HepG2 (cell line): ENCODE measurements at regions not wholly inside any gene's neighbourhood (a gene's known extent, or its start where the extent isn't known, plus 50 kb on each side); places are given as distances from the start of the nearest gene placed in this dataset.

Experiments used
- ATAC-seq: fragments of 200-7000 bp; cut with Tn5 transposase; 3 replicates; pipeline ENCODE4 v1.9.1; 2020; ENCODE audit warnings: mild to moderate bottlenecking, moderate library complexity
- BruUV-seq: library from RNA; stranded (reverse); fragments of 400-500 nt; replicated peaks from 2 replicates; lab custom pipeline; 2021; lab: Mats Ljungman, UMichigan
- CTCF ChIA-PET: fragments of 300-600 bp; formaldehyde crosslinking; extraction: SDS; loops from one replicate; lab custom pipeline; 2021; ENCODE audit warnings: low total read pairs, inconsistent platforms, low intra/inter-chr PET ratio; lab: Yijun Ruan, JAX
- POLR2A ChIA-PET: fragments of 350-600 bp; sonication (Branson Sonifier 250); formaldehyde crosslinking; loops from one replicate; lab custom pipeline; 2020; ENCODE audit warnings: antibody characterized with exemption, inconsistent platforms; lab: Yijun Ruan, JAX
- DNase-seq: peaks from one replicate; pipeline ENCODE4 v3.0.0-alpha.2; 2015; ENCODE audit warnings: low spot score
- FAIRE-seq: peaks from 3 replicates; lab custom pipeline; 2011; peaks lifted over from hg19 to GRCh38; lab: Jason Lieb, UNC
- H2AFZ ChIP-seq: one replicate; pipeline ENCODE4 v1.6.1; 2011; ENCODE audit warnings: low read length, inconsistent platforms
- H3K27ac ChIP-seq: fragments of 300-600 bp; 3 replicates; pipeline ENCODE4 v1.8.0; 2011; ENCODE audit warnings: mixed run types, mild to moderate bottlenecking, mixed read lengths, low read length, inconsistent platforms; ENCODE audit not compliant: insufficient read depth; ENCODE audit errors: extremely low read length
- H3K27me3 ChIP-seq, 2 experiments: fragments of 200-600 bp in 1 of 2; 2 replicates in 1 of 2; 3 replicates in 1 of 2; pipeline versions ENCODE4 v1.6.0 to v1.8.0; 2011; ENCODE audit warnings: low read length in 2 of 2, mild to moderate bottlenecking in 2 of 2, moderate library complexity in 2 of 2, inconsistent platforms in 1 of 2; ENCODE audit not compliant: insufficient read depth in 2 of 2, control insufficient read depth in 1 of 2
- H3K36me3 ChIP-seq, 2 experiments: fragments of 200-600 bp in 1 of 2; replicated peaks in 1 of 2; 2 replicates in 1 of 2; 3 replicates in 1 of 2; pipeline versions ENCODE4 v1.5.1 to v1.8.0; 2011; ENCODE audit warnings: low read length in 2 of 2, inconsistent platforms in 1 of 2; ENCODE audit not compliant: insufficient read depth in 2 of 2, control insufficient read depth in 1 of 2
- H3K4me1 ChIP-seq: 2 replicates; pipeline ENCODE4 v1.5.1; 2012; ENCODE audit warnings: low read length, inconsistent platforms; ENCODE audit not compliant: insufficient read depth
- H3K4me2 ChIP-seq: 2 replicates; pipeline ENCODE4 v1.6.0; 2011; ENCODE audit warnings: low read depth, low read length, inconsistent platforms
- H3K4me3 ChIP-seq, 3 experiments: fragments of 200-600 bp in 1 of 3; sonication (generic), shearing (Covaris generic) in 1 of 3; replicated peaks in 1 of 3; 2 replicates each; pipeline ENCODE4 v1.5.1; 2011 to 2016; ENCODE audit warnings: low read length in 3 of 3, inconsistent platforms in 2 of 3, low read depth in 2 of 3, mild to moderate bottlenecking in 2 of 3, control low read depth in 1 of 3, mixed read lengths in 1 of 3; ENCODE audit not compliant: insufficient read depth in 1 of 3
- H3K79me2 ChIP-seq: one replicate; pipeline ENCODE4 v1.6.1; 2011; ENCODE audit warnings: low read length, inconsistent platforms; ENCODE audit not compliant: insufficient read depth
- H3K9ac ChIP-seq: 2 replicates; pipeline ENCODE4 v1.6.0; 2011; ENCODE audit warnings: mild to moderate bottlenecking, low read depth, low read length, inconsistent platforms; ENCODE audit not compliant: insufficient read depth
- H3K9me3 ChIP-seq: 2 replicates; pipeline ENCODE4 v1.5.1; 2012; ENCODE audit warnings: mild to moderate bottlenecking, low read length
- H4K20me1 ChIP-seq: 2 replicates; pipeline ENCODE4 v1.6.0; 2011; ENCODE audit warnings: inconsistent platforms, mild to moderate bottlenecking, low read length, moderate library complexity; ENCODE audit not compliant: insufficient read depth
- KDM5B ChIP-seq: sonication (generic); formaldehyde crosslinking; IDR thresholded peaks from 2 replicates; pipeline ENCODE4 v1.4.0; 2020; ENCODE audit warnings: missing genetic modification reagents, mild to moderate bottlenecking, borderline replicate concordance
- U2AF2 ChIP-seq: fragments of 200-400 bp; formaldehyde crosslinking; IDR thresholded peaks from 2 replicates; pipeline ENCODE4 v1.6.1; 2017; ENCODE audit warnings: low read depth, mild to moderate bottlenecking, low read length
- ZBTB20 ChIP-seq: sonication (generic); formaldehyde crosslinking; IDR thresholded peaks from 2 replicates; pipeline ENCODE4 v1.8.1; 2023; ENCODE audit warnings: missing genetic modification reagents, low read depth, mild to moderate bottlenecking, borderline replicate concordance
- ZBTB7A ChIP-seq: sonication (generic); formaldehyde crosslinking; IDR thresholded peaks from 2 replicates; pipeline ENCODE4 v1.8.0; 2022; ENCODE audit warnings: mild to moderate bottlenecking, missing genetic modification reagents
- WGBS: methylation state at CpG from one replicate; pipeline ENCODE4 v1.1.6; 2017; ENCODE audit warnings: low lambda C conversion rate; 5-methylcytosine and 5-hydroxymethylcytosine counted together
- in situ Hi-C: cut with HindIII; loops from 2 replicates; pipeline ENCODE4 v1.10.0; 2017; ENCODE audit warnings: low pct_unique_long_range_greater_than_20kb; ENCODE audit not compliant: extremely low pct_ligation_motif_present
- intact Hi-C: fragments of 100-400 bp; cut with micrococcal nuclease; formaldehyde crosslinking; loops from one replicate; pipeline ENCODE4 v1.10.0; 2022; ENCODE audit not compliant: unreplicated experiment
- TF ChIP-seq, protein P1 (sequence below): sonication (generic); formaldehyde crosslinking; IDR thresholded peaks from one replicate; pipeline ENCODE4 v1.5.1; 2020; ENCODE audit warnings: mild to moderate bottlenecking, missing genetic modification reagents; ENCODE audit errors: not compliant biosample characterization

DNA sequence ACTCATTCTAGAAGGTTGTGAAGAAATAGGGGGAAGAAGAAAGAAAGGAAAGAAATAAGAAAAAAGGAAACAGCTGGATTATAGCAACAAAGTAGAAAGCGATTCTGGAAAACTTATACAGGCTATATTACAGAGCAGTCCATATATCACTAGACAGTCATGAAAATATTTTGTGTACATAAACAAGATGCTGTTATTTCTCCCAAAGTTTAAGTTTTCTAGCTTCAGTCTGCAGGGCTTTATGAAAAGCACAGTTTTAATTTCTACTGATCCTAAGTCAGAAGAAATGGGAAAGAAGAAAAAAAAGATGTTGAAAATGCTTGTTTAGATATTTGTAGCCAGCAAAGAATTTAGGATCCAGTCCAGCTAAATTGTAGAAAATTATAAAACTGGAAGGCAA is 321.4 kb upstream of the NDN start:
- Histone ChIP-seq H2AFZ (no peak overlapping the region), H3K4me3 (no peak overlapping the region), H3K27me3 (no peaks in the 10 kb centered on the region), H3K9ac (no peak overlapping the region), H3K4me1 (no peaks in the 10 kb centered on the region), H3K27ac (no peak overlapping the region), H3K4me2 (no peak overlapping the region), H3K9me3 (peaks cover 90% of the 10 kb centered on the region), H4K20me1 (no peaks in the 10 kb centered on the region), H3K79me2 (no peaks in the 10 kb centered on the region), H3K36me3 (no peaks in the 10 kb centered on the region)
- DNase-seq: no peak
- intact Hi-C loops: no loop called here
- 0% methylated on average over 1 of the region's 1 CpG for WGBS
- in situ Hi-C loops: no loop called here
- CTCF ChIA-PET: no interaction called here
- no TSS peak for BruUV-seq
- POLR2A ChIA-PET: no interaction called here
- no peak for ATAC-seq
- no peak for FAIRE-seq
- TF ChIP-seq, protein P1, sequence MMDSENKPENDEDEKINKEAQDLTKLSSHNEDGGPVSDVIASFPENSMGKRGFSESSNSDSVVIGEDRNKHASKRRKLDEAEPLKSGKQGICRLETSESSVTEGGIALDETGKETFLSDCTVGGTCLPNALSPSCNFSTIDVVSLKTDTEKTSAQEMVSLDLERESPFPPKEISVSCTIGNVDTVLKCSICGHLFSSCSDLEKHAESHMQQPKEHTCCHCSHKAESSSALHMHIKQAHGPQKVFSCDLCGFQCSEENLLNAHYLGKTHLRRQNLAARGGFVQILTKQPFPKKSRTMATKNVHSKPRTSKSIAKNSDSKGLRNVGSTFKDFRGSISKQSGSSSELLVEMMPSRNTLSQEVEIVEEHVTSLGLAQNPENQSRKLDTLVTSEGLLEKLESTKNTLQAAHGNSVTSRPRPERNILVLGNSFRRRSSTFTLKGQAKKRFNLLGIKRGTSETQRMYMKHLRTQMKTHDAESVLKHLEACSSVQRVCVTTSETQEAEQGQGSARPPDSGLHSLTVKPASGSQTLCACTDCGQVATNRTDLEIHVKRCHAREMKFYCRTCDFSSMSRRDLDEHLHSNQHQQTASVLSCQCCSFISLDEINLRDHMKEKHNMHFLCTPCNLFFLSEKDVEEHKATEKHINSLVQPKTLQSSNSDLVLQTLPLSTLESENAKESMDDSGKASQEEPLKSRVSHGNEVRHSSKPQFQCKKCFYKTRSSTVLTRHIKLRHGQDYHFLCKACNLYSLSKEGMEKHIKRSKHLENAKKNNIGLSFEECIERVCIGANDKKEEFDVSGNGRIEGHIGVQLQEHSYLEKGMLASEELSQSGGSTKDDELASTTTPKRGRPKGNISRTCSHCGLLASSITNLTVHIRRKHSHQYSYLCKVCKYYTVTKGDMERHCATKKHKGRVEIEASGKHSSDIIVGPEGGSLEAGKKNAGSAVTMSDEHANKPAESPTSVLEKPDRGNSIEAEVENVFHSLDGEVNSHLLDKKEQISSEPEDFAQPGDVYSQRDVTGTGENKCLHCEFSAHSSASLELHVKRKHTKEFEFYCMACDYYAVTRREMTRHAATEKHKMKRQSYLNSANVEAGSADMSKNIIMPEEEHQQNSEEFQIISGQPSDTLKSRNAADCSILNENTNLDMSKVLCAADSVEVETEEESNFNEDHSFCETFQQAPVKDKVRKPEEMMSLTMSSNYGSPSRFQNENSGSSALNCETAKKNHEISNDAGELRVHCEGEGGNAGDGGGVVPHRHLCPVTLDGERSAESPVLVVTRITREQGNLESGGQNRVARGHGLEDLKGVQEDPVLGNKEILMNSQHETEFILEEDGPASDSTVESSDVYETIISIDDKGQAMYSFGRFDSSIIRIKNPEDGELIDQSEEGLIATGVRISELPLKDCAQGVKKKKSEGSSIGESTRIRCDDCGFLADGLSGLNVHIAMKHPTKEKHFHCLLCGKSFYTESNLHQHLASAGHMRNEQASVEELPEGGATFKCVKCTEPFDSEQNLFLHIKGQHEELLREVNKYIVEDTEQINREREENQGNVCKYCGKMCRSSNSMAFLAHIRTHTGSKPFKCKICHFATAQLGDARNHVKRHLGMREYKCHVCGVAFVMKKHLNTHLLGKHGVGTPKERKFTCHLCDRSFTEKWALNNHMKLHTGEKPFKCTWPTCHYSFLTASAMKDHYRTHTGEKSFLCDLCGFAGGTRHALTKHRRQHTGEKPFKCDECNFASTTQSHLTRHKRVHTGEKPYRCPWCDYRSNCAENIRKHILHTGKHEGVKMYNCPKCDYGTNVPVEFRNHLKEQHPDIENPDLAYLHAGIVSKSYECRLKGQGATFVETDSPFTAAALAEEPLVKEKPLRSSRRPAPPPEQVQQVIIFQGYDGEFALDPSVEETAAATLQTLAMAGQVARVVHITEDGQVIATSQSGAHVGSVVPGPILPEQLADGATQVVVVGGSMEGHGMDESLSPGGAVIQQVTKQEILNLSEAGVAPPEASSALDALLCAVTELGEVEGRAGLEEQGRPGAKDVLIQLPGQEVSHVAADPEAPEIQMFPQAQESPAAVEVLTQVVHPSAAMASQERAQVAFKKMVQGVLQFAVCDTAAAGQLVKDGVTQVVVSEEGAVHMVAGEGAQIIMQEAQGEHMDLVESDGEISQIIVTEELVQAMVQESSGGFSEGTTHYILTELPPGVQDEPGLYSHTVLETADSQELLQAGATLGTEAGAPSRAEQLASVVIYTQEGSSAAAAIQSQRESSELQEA: no peak
- TF ChIP-seq U2AF2 (no peak), KDM5B (CRISPR knock-in tag) (no peak), ZBTB20 (no peak), ZBTB7A (CRISPR knock-in tag) (no peak)
